ENCODE measurements at regions not wholly inside any gene's neighbourhood (a gene's known extent, or its start where the extent isn't known, plus 50 kb on each side); places are given as distances from the start of the nearest gene placed in this dataset.

- intact Hi-C loops (cut with DNase I), result no loop called here
- no peak overlapping the region for H3K9ac ChIP-seq (ENCODE audit: low read length in 3 of 3)
- no peaks in the 10 kb centered on the region for H3K36me3 ChIP-seq (ENCODE audit: control insufficient read depth in 2 of 3, insufficient read depth in 3 of 3, low read length in 3 of 3)
- TF ChIP-seq CTCF (IDR thresholded peaks at IDR 0.05; ENCODE audit: borderline replicate concordance, extremely low read depth, insufficient read depth), result no peak
- H3K27ac ChIP-seq (ENCODE audit: low read depth in 2 of 2, low read length in 2 of 2), result no peak overlapping the region
- no peaks in the 10 kb centered on the region for H3K4me1 ChIP-seq (ENCODE audit: control insufficient read depth in 2 of 3, insufficient read depth in 2 of 3, low read depth in 1 of 3, low read length in 3 of 3)
- H3K4me3 ChIP-seq (ENCODE audit: low read length in 3 of 3), result no peak overlapping the region
- DNase-seq, result no peak
- peaks cover 0 to 3% (median 0%) of the 10 kb centered on the region in 3 donors for H3K9me3 ChIP-seq (ENCODE audit: control insufficient read depth in 2 of 3, insufficient read depth in 1 of 3, low read length in 3 of 3)
- no peak for FAIRE-seq
- no peaks in the 10 kb centered on the region for H3K27me3 ChIP-seq (ENCODE audit: control insufficient read depth, insufficient read depth, low read length)
Measured at GRCh38 chr10:90162271-90162853, 461.0 kb downstream of the KIF20B start.

- FAIRE-seq, result no peak
Measured at GRCh38 chr10:90167174-90168064, 466.0 kb downstream of the KIF20B start.

GRCh38 chr10:90168244-90168643, 466.9 kb downstream of the KIF20B start:
- DNase-seq (no peak), FAIRE-seq (no peak)
- no peak overlapping the region for H3K4me3 ChIP-seq (ENCODE audit: low read length in 3 of 3)
- no peak overlapping the region for H3K27ac ChIP-seq (ENCODE audit: low read depth in 2 of 2, low read length in 2 of 2)
- H3K4me1 ChIP-seq (ENCODE audit: control insufficient read depth in 2 of 3, insufficient read depth in 2 of 3, low read depth in 1 of 3, low read length in 3 of 3), result no peaks in the 10 kb centered on the region
- intact Hi-C loops (cut with DNase I), result no loop called here
- H3K9ac ChIP-seq (ENCODE audit: low read length in 3 of 3), result no peak overlapping the region
- no peaks in the 10 kb centered on the region for H3K36me3 ChIP-seq (ENCODE audit: control insufficient read depth in 2 of 3, insufficient read depth in 3 of 3, low read length in 3 of 3)
- no peak for TF ChIP-seq CTCF (IDR thresholded peaks at IDR 0.05; ENCODE audit: borderline replicate concordance, extremely low read depth, insufficient read depth)
- H3K27me3 ChIP-seq (ENCODE audit: control insufficient read depth, insufficient read depth, low read length), result no peaks in the 10 kb centered on the region
- H3K9me3 ChIP-seq (ENCODE audit: control insufficient read depth in 2 of 3, insufficient read depth in 1 of 3, low read length in 3 of 3), result peaks cover 0 to 3% (median 0%) of the 10 kb centered on the region in 3 donors

More at GRCh38 chr10:90167174-90168064, 466.0 kb downstream of the KIF20B start:
- Histone ChIP-seq H3K36me3 (ENCODE audit: control insufficient read depth in 2 of 3, insufficient read depth in 3 of 3, low read length in 3 of 3) (no peaks in the 10 kb centered on the region), H3K27ac (ENCODE audit: low read depth in 2 of 2, low read length in 2 of 2) (no peak overlapping the region), H3K27me3 (ENCODE audit: control insufficient read depth, insufficient read depth, low read length) (no peaks in the 10 kb centered on the region), H3K9me3 (ENCODE audit: control insufficient read depth in 2 of 3, insufficient read depth in 1 of 3, low read length in 3 of 3) (peaks cover 0 to 3% (median 0%) of the 10 kb centered on the region in 3 donors), H3K9ac (ENCODE audit: low read length in 3 of 3) (no peak overlapping the region), H3K4me3 (ENCODE audit: low read length in 3 of 3) (no peak overlapping the region), H3K4me1 (ENCODE audit: control insufficient read depth in 2 of 3, insufficient read depth in 2 of 3, low read depth in 1 of 3, low read length in 3 of 3) (no peaks in the 10 kb centered on the region)
- TF ChIP-seq CTCF (IDR thresholded peaks at IDR 0.05; ENCODE audit: borderline replicate concordance, extremely low read depth, insufficient read depth), result no peak
- DNase-seq, result no peak
- intact Hi-C loops (cut with DNase I), result no loop called here

All from kidney (tissue), 13 donors.